Hematopoietic multipotent progenitor cell treated with erythropoietin and hydrocortisone succinate and interleukin-3 and kit ligand, for 4 days (in vitro differentiated cells): ENCODE measurements at regions not wholly inside any gene's neighbourhood (a gene's known extent, or its start where the extent isn't known, plus 50 kb on each side); places are given as distances from the start of the nearest gene placed in this dataset.

Experiments used
- DNase-seq: peaks from one replicate; pipeline ENCODE4 v3.0.0-alpha.2; 2015

DNA sequence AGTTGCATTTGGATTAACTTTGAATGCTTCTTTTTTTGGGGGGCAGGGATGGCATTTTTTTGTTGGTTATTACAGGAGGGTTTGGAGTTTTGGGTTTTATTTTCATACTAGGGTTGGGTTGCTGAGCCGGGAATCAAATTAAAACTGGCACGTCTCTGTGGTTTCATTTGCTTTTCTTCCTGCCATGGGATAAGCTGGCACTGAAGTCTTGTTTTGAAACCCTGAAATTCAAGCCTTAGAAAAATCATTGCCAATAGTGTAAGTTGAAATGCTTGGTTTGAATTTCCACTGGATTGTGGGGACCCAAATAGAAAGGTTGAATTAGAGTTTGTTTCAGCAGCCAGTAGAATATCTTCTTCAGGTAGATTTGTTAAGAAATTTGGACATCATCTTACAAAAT lies 193.1 kb upstream of the DCBLD2 start:
- no peak for DNase-seq

GRCh38 chr3:99087277-99087676 lies 185.8 kb upstream of the DCBLD2 start:
- no peak for DNase-seq

DNA sequence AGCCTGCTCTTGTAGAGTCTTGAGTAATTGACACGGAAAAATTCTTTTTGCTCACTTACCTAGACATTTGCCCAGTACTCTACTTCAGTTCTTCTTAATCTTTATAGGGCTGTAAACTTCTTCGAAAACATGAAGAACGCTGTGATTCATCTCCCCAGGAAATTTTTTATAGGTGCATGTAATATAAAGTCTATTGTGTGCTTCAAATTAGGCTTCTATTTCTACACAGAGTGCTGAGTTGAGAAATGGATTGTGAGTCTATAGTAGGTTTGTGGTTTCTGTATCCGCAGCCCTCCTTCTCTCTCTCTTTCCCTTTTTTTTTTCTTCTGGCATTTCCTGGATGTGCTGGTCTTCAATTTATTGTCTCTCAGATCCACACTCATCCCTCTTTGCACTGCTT lies 183.3 kb upstream of the DCBLD2 start:
- no peak for DNase-seq

DNA sequence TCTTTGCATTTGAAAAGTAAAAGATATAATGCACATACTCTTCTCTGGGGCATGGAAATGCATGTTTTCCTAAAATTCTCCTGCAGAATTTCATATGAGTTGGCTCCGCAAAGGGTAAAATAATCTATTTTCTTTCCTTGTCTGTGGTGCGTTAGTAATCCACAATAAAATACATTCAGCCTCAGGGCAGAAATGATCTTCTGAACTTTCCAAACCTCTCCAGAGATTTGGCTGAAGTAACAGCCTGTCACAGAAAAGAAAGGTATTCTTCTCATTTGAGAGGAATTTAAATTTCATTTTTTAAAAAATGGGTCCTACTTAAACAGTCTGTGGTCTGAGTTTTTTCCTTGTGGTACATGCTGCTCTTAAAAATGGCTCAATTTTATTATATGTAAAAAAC lies 182.7 kb upstream of the DCBLD2 start:
- no peak for DNase-seq

DNA sequence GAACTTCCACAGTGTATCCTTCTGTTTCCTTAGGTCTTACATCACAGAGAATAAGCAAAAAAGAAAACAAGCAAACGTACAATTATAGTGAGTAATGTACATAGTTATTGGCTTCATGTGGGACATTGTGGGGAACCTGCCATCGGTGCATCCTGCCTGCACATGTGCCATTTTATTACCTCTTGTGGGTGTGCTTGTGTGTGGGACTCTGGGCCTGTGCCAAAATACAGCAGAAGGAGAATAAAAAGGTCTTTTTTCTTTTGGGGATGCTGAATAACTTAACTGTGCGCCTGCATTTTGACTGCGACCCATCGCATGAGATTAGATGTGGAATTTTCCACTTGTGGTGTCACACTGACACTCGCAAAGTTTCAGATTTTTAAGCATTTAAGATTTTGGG lies 169.6 kb upstream of the DCBLD2 start:
- DNase-seq: no peak

DNA sequence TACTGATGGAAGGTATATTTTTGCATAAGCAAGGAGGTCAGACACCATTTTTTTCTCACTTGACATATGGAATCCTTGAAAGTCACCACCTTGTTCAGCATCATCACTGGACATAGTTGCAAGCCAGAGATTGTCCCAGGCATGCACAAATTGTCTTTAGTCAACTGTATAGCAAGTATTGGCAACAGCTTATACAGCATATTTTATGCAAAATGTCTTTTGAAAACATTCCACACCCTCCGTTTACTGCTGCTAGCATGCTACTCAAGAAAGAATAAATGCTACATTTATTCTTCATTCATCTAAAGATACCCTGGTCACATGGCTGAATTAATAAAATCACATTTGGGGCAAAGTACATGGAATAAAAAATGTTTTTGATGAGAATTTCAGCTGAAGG lies 168.5 kb upstream of the DCBLD2 start:
- DNase-seq: no peak

GRCh38 chr3:99066863-99067262 lies 165.4 kb upstream of the DCBLD2 start:
- DNase-seq: peak; percentile 1

DNA sequence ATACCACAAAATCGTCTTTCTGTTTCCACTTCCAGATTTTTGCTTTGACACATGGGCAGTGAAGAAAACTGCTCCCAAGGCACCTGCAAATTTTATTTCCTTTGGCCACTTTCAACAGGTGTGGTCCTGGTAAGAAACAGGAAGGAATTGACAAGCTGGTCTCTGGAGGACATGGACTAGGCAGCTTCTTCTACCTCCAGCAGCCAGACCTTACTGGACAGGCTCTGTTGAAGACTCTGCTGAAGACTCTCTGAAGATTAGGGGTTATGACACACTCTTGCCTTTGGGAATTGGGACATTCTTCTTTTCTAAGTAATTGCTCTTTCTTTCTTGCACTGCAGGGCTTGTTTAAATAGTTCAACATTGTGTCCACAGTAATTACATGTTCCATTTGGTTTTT lies 147.7 kb upstream of the DCBLD2 start:
- DNase-seq: no peak

- DNase-seq: no peak
Measured at GRCh38 chr3:99041747-99042146, 140.3 kb upstream of the DCBLD2 start.

GRCh38 chr3:99031778-99032177 lies 130.3 kb upstream of the DCBLD2 start:
- DNase-seq: no peak

GRCh38 chr3:99023590-99024192 lies 122.2 kb upstream of the DCBLD2 start:
- DNase-seq: peak; percentile 65

- DNase-seq: no peak
Measured at GRCh38 chr3:99021466-99021865, 120.0 kb upstream of the DCBLD2 start.

DNA sequence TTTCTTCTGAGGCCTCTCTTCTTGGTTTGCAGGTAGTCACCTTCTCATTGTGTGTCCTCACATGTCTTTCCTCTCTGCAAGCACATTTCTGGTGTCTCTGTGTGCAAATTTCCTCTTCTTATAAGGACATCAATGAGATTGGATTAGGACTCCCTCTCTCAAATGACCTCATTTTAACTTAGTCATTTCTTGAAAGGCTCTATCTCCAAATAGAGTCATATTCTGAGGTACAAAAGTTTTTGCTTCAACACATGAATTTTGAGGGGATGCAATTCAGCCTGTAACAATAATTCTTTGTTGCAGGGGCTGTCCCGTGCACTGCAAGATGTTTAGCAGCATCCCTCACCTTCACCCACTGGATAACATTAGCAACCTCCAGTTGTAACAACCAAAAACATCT lies 115.0 kb upstream of the DCBLD2 start:
- DNase-seq: no peak

GRCh38 chr3:99013777-99014315 lies 112.4 kb upstream of the DCBLD2 start:
- peak; percentile 35 for DNase-seq

DNA sequence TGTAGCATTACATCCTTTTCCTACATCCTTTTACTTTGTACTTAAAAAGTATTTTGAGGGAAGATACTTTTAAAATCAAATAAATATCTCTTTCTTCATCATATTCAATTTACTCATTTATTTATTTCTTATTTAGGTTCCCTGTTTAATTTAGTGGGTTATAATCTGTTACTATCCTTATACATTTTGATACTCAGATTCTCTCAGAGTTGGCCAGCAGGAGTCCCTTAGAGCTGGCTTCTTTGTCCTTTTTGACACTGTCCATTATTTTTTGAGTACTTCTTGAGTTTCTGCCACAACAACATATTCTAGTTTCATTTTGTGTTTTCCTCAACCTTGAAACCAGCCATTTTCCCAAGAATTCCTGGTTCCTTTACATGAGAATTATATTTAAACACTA lies 111.6 kb upstream of the DCBLD2 start:
- DNase-seq: no peak

DNA sequence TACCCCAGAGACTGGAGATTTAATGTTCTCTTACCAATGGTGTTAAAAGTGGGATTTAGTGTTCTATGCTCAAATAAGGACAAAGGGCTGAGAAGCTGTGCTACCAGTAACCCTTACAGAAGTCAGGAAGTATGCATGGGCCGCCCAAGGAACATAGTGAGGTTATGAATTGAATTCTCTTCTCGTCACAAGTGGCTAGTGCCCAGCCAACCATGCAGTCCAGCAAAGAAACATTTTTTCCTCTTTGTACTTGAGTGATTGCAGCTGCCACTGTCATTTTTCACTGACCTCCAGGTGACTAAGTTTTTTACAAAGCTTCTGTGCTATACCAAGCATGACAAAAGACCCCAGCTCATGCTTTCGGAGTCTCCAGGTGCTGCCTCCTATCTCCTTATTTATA lies 110.6 kb upstream of the DCBLD2 start:
- DNase-seq: no peak

DNA sequence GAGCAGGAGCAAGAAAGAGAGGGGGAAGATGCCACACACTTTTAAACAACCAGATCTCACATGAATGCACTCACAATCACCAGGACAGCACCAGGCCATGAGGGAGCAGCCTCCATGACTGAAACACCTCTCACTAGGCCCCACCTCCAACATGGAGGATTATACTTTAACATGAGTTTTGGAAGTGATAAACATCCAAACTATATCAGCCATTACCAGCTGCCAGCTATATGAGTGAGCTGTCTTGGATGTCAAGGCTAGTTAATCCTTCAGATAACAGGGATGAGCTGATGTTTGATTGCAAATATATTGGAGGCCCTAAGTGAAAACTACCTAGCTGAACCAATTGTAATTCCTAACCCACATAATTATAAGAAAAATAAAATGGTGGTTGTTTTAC lies 108.4 kb upstream of the DCBLD2 start:
- no peak for DNase-seq

- no peak for DNase-seq
Measured at GRCh38 chr3:99006686-99007085, 105.2 kb upstream of the DCBLD2 start.

GRCh38 chr3:98999675-99000074 lies 98.2 kb upstream of the DCBLD2 start:
- no peak for DNase-seq

- peak; percentile 42 for DNase-seq
Measured at GRCh38 chr3:98994128-98994762, 92.8 kb upstream of the DCBLD2 start.

GRCh38 chr3:98991393-98991792 lies 89.9 kb upstream of the DCBLD2 start:
- DNase-seq: peak; percentile 18

GRCh38 chr3:98990657-98991056 lies 89.2 kb upstream of the DCBLD2 start:
- DNase-seq: no peak

DNA sequence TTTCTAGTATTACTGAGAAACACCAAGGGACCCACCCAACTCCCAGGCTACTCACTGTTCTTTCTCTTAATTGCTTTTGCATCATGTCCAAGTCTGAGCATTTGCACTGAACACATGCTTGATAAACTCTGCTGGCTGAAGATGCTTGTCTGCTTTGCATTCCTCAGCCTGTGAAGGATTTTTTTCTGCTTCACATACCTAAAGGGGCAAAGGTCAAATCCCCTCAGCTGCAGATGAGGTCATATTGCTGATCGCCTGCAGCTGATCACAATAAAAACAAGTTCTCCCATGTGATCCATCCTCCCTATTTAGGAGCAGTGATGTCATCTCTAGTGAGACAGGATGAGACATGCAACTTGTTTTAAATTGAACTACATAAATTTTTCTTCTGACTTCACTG lies 84.6 kb upstream of the DCBLD2 start:
- DNase-seq: peak; percentile 5

DNA sequence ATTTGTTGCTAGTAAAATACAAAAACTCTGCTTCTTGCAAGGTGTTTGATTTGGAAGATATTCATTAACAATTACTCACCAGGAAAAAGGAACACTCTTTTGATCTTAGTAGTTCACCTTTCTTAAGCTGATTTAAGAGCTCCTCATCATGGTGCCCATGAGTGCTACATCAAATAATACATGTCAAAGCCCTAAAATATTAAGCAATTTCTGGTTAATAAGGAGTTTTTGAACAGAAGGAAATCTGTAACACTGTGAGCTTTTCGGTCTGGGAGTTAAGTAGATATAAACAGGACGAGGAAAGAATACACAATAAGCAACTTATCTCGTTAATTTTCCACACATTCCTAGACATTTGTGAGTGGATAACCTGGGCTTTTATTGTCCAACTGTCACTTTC lies 83.9 kb upstream of the DCBLD2 start:
- DNase-seq: peak; percentile 6

- DNase-seq: no peak
Measured at GRCh38 chr3:98984024-98984423, 82.5 kb upstream of the DCBLD2 start.
